ENCODE measurements at regions not wholly inside any gene's neighbourhood (a gene's known extent, or its start where the extent isn't known, plus 50 kb on each side); places are given as distances from the start of the nearest gene placed in this dataset.

DNA sequence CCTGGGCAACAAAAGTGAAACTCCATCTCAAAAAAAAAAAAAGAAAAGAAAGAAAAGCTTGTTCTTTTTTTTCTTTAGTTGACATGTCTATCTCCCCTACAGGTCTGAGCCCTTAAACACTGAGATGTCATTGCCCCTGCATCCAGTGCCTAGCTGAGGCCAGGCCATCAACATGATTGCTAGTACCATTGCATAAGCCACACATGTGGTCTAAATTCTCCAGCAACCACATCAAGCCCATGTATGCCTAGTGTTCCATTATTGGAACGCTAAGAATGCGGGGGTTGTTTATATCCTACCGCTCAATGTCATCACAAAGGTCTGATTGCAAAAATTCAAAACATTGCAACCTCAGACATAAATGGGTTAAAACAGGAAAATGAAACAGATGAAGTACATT, 62.7 kb downstream of the NPTX2 start:
- DNase-seq (ENCODE audit: low spot score): no peak
- TF ChIP-seq, protein P1, sequence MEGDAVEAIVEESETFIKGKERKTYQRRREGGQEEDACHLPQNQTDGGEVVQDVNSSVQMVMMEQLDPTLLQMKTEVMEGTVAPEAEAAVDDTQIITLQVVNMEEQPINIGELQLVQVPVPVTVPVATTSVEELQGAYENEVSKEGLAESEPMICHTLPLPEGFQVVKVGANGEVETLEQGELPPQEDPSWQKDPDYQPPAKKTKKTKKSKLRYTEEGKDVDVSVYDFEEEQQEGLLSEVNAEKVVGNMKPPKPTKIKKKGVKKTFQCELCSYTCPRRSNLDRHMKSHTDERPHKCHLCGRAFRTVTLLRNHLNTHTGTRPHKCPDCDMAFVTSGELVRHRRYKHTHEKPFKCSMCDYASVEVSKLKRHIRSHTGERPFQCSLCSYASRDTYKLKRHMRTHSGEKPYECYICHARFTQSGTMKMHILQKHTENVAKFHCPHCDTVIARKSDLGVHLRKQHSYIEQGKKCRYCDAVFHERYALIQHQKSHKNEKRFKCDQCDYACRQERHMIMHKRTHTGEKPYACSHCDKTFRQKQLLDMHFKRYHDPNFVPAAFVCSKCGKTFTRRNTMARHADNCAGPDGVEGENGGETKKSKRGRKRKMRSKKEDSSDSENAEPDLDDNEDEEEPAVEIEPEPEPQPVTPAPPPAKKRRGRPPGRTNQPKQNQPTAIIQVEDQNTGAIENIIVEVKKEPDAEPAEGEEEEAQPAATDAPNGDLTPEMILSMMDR (IDR thresholded peaks at IDR 0.05; ENCODE audit: extremely low read depth, missing control alignments): no peak

DNA sequence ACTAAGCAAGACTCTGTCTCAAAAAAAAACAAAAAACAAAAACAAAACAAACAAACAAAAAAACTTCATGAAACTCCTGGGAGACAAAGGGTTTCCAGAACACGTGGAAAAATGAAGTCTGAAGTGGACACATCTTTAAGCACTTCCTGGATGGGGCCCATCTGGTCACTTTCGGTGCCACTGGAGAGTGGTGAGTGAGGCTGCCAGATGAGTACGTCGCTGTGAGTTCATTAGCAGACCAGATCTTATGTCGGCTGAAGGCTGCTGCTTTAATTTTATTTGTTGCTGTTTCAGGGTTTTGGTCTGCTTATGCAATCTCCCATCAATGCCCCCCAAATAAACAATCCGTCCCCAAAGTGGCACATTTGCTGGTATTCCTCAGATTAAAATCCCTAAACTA, 64.4 kb downstream of the NPTX2 start:
- no peak for DNase-seq (ENCODE audit: low spot score)
- TF ChIP-seq, protein P1 (IDR thresholded peaks at IDR 0.05; ENCODE audit: extremely low read depth, missing control alignments): no peak

DNA sequence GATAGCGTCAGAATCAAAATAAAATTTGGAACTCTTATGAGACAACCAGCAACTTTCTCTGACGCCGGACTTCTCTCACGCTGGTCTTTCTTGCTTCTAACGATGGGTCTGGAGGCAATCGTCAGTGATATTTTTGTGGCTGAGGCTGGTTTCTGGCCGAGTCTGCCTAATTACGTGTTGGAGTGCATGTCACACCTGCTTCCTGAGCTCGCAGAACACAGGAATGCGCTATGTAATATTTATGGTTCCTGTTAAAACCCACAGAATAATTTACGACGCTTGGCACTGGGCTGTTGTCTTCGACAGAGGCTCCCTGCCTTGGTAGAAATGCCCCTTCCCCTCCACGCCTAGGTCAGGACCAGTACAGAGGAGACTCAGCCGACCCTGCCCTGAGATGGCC, 64.9 kb downstream of the NPTX2 start:
- TF ChIP-seq, protein P1 (IDR thresholded peaks at IDR 0.05; ENCODE audit: extremely low read depth, missing control alignments): no peak
- DNase-seq (ENCODE audit: low spot score): no peak

DNA sequence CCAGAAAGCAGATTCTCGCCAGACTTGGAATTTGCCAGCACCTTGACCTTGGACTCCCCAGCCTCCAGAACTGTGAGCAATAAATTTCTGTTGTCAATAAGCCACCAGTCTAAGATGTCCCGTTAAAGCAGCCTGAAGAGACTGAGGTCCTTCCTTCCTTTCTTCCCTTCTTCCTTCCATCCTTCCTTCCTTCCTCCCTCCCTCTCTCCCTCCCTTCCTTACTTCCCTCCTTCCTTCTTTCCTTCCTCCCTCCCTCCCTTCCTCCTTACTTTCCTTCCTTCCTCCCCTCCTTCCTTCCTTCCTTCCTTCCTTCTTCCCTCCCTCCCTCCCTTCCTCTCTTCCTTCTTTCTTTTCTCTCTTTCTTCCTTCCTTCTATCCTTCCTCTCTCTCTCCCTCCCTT, 66.4 kb downstream of the NPTX2 start:
- no peak for DNase-seq (ENCODE audit: low spot score)
- TF ChIP-seq, protein P1 (IDR thresholded peaks at IDR 0.05; ENCODE audit: extremely low read depth, missing control alignments): no peak

DNA sequence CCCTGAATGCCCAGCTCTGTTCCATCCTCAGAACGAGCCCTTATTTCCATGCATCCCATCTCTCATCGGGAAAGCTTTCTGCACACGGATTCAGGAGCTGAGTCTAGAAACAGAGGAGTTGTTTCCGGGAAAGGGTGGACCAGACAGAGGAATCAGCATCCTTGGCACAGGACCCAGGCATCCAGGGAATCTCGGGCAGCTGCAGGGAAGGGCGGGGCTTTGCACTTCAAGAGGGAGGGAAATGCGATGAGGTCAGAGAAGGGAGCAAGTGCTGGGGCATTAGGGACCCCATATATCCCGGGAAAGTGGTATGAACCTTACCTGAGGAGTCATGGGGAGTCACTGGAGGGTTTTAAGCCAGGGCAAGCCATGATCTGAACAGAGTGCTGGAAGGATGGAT, 68.5 kb downstream of the NPTX2 start:
- TF ChIP-seq, protein P1 (IDR thresholded peaks at IDR 0.05; ENCODE audit: extremely low read depth, missing control alignments): no peak
- DNase-seq (ENCODE audit: low spot score): no peak

DNA sequence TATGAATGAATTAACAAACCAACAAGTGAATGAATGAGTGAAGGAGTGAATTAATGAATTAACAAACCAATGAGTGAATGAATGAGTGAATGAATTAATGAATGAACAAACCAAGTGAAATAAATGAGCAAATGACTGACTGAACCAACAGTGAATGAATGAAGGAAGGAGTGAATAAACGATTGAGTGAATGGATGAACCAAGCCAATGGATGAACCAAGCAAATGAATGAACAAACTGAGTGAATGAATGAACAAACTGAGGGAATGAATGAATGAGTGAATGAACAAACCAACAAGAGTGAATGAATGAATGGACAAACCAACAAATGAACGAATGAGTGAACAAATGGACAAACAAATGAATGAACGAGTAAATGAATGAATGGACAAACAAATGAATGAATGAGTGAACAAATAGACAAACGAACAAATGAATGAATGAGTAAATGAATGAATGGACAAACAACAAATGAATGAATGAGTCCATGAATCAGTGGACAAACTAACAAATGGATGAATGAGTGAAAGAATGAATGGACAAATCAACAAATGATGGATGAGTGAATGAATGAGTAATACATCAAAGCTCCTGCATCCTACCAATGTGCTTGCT, 69.5 kb downstream of the NPTX2 start:
- TF ChIP-seq, protein P1 (IDR thresholded peaks at IDR 0.05; ENCODE audit: extremely low read depth, missing control alignments): no peak

DNA sequence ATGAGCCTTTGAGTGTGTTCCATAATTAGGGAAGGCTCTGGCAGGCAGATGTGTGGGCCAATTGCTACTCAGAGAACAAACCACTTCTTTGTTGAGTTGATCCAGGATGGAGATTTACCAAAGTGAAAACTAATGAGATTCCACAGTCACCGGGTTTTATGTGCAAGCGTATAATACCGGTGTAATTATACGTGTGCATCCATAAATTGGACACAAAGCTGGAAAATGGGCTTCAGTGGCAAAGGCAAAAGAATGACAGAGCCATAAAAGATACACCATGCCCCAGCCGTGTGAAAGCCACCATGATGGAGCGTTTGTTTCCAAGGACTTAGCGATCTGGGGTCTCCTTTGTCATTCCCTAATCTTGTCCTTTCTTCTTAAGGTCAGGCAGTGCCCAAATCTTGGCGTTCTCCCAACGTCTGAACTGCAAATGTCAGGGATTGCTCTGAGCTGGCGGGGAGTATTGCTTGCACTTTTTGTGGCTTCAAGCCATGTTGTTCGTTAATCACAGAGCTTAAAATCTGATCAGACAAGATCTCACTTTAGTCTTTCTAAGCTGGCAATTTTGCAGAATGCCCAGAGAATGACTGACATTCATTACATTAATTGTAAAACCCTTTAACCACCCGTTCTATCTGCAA, 70.1 kb downstream of the NPTX2 start:
- no peak for DNase-seq (ENCODE audit: low spot score)
- TF ChIP-seq, protein P1 (IDR thresholded peaks at IDR 0.05; ENCODE audit: extremely low read depth, missing control alignments): no peak

More for the DNA sequence above, 69.5 kb downstream of the NPTX2 start:
- DNase-seq (ENCODE audit: low spot score): no peak
